DND-41 (cell line): ENCODE measurements at regions not wholly inside any gene's neighbourhood (a gene's known extent, or its start where the extent isn't known, plus 50 kb on each side); places are given as distances from the start of the nearest gene placed in this dataset.

Source experiments
- CTCF ChIP-seq: IDR thresholded peaks from 2 replicates; pipeline ENCODE4 v1.5.1; 2012; ENCODE audit warnings: borderline replicate concordance, low read length, moderate library complexity, mild to moderate bottlenecking; ENCODE audit not compliant: poor library complexity, severe bottlenecking; ENCODE audit errors: extremely low read depth
- EZH2 ChIP-seq: IDR thresholded peaks from 3 replicates; pipeline ENCODE4 v1.6.1; 2012; ENCODE audit warnings: borderline replicate concordance, low read depth, mild to moderate bottlenecking, moderate library complexity, low read length, inconsistent platforms; ENCODE audit not compliant: severe bottlenecking

GRCh38 chr5:124639095-124639665, 107.3 kb downstream of the ZNF608 start:
- no peak for TF ChIP-seq CTCF
- TF ChIP-seq EZH2: no peak
